ENCODE measurements at regions not wholly inside any gene's neighbourhood (a gene's known extent, or its start where the extent isn't known, plus 50 kb on each side); places are given as distances from the start of the nearest gene placed in this dataset.

DNA sequence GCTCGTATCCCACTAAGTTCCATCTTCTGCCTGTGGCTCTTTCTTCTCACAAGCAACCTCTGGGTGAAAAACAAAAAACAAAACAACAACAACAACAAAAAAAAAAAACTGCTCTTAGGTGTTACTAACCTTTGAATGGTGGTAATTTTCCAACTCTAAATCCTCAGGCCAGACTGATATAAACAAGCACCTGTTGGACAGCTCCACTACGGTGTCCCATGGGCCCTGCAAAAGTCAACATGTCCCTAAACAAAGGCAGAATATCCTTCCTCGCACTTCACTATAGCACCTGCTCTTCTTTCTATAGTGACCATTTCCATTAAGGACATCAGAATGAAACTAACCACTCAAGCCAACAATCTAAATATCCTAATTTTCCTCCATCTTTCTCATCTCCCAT lies 54.6 kb upstream of the PARM1 start:
- H3K36me3 ChIP-seq = no peaks in the 10 kb centered on the region
- no peak overlapping the region for H3K4me3 ChIP-seq (ENCODE audit: low read depth in 1 of 2, low read length in 1 of 2)
- H3K27ac ChIP-seq = no peak overlapping the region
- H3K4me1 ChIP-seq (ENCODE audit: control insufficient read depth in 1 of 2, insufficient read depth in 1 of 2, low read depth in 1 of 2, low read length in 1 of 2) = no peaks in the 10 kb centered on the region
- H3K9me3 ChIP-seq = no peaks in the 10 kb centered on the region
- no peak for TF ChIP-seq CTCF (IDR thresholded peaks at IDR 0.05)
- no peaks in the 10 kb centered on the region for H3K27me3 ChIP-seq

- Histone ChIP-seq H3K9me3 (no peaks in the 10 kb centered on the region), H3K36me3 (no peaks in the 10 kb centered on the region), H3K27me3 (no peaks in the 10 kb centered on the region), H3K4me1 (ENCODE audit: control insufficient read depth in 1 of 2, insufficient read depth in 1 of 2, low read depth in 1 of 2, low read length in 1 of 2) (no peaks in the 10 kb centered on the region), H3K27ac (no peak overlapping the region), H3K4me3 (ENCODE audit: low read depth in 1 of 2, low read length in 1 of 2) (no peak overlapping the region)
- TF ChIP-seq CTCF (IDR thresholded peaks at IDR 0.05) = no peak
These were observed 57.5 kb upstream of the PARM1 start for GRCh38 chr4:74875451-74875850.

DNA sequence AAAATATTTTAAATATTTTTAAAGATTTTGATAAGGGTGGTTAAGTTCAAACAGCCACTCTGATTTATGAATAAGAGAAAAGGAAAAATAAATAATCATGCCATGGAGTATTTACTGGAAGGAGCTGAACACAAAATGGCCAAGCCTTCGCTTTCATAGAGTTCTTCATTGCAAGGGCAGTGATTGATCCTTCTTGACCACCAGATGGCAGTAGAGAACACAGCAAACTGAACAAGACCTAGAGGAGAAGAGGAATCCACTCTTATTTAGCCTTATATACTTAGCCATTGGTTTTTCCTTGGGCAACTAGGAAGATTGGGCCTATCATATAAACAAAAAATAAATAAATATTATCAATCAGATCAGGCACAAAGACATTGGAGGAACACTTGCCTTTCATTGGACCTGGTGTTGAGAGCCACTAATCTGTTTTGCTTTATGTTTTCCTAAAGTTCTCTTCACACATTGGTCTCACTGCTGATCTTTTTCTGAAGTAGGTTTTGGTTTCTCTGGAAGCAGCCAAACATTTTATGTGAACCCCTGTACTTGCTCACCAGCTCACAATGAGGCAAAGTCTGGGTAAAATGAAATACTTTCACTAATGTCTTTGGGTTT lies 58.1 kb upstream of the PARM1 start:
- no peaks in the 10 kb centered on the region for H3K36me3 ChIP-seq
- TF ChIP-seq CTCF (IDR thresholded peaks at IDR 0.05) = peak; percentile 44

GRCh38 chr4:74873545-74874301 lies 59.2 kb upstream of the PARM1 start:
- no peak for TF ChIP-seq CTCF (IDR thresholded peaks at IDR 0.05)
- Histone ChIP-seq H3K4me1 (ENCODE audit: control insufficient read depth in 1 of 2, insufficient read depth in 1 of 2, low read depth in 1 of 2, low read length in 1 of 2) (no peaks in the 10 kb centered on the region), H3K4me3 (ENCODE audit: low read depth in 1 of 2, low read length in 1 of 2) (no peak overlapping the region), H3K27ac (no peak overlapping the region), H3K9me3 (no peaks in the 10 kb centered on the region), H3K36me3 (no peaks in the 10 kb centered on the region), H3K27me3 (no peaks in the 10 kb centered on the region)

More for the DNA sequence above, 58.1 kb upstream of the PARM1 start:
- no peak overlapping the region for H3K4me3 ChIP-seq (ENCODE audit: low read depth in 1 of 2, low read length in 1 of 2)
- no peak overlapping the region for H3K27ac ChIP-seq
- H3K4me1 ChIP-seq (ENCODE audit: control insufficient read depth in 1 of 2, insufficient read depth in 1 of 2, low read depth in 1 of 2, low read length in 1 of 2) = no peaks in the 10 kb centered on the region
- no peaks in the 10 kb centered on the region for H3K9me3 ChIP-seq
- no peaks in the 10 kb centered on the region for H3K27me3 ChIP-seq

GRCh38 chr4:74858921-74859562 lies 64.7 kb upstream of the BTC start:
- H3K9me3 ChIP-seq = no peaks in the 10 kb centered on the region
- H3K36me3 ChIP-seq = no peaks in the 10 kb centered on the region
- no peak for TF ChIP-seq CTCF (IDR thresholded peaks at IDR 0.05)
- no peaks in the 10 kb centered on the region for H3K4me1 ChIP-seq (ENCODE audit: control insufficient read depth in 1 of 2, insufficient read depth in 1 of 2, low read depth in 1 of 2, low read length in 1 of 2)
- no peak overlapping the region for H3K4me3 ChIP-seq (ENCODE audit: low read depth in 1 of 2, low read length in 1 of 2)
- H3K27ac ChIP-seq = no peak overlapping the region
- H3K27me3 ChIP-seq = no peaks in the 10 kb centered on the region

Data from neutrophil (primary cell).